ACC112 (cell line): ENCODE measurements at regions not wholly inside any gene's neighbourhood (a gene's known extent, or its start where the extent isn't known, plus 50 kb on each side); places are given as distances from the start of the nearest gene placed in this dataset.

ENCODE experiments used
- H2AFZ ChIP-seq: fragments of 200-600 bp; sonication (generic); one replicate; pipeline ENCODE4 v1.6.0; 2017; ENCODE audit warnings: antibody characterized with exemption, low read length; ENCODE audit not compliant: unreplicated experiment
- H3K27ac ChIP-seq: fragments of 200-600 bp; sonication (generic); 2 replicates; pipeline ENCODE4 v1.5.1; 2014; ENCODE audit warnings: low read depth, mild to moderate bottlenecking, antibody characterized with exemption, low read length, moderate library complexity
- H3K27me3 ChIP-seq: fragments of 200-600 bp; sonication (generic); 2 replicates; pipeline ENCODE4 v1.6.1; 2014; ENCODE audit warnings: mild to moderate bottlenecking, antibody characterized with exemption, low read length, moderate library complexity, mixed read lengths; ENCODE audit not compliant: insufficient read depth
- H3K36me3 ChIP-seq: fragments of 200-600 bp; sonication (generic); 2 replicates; pipeline ENCODE4 v1.6.1; 2016; ENCODE audit warnings: mild to moderate bottlenecking, antibody characterized with exemption, low read length, moderate library complexity, mixed read lengths; ENCODE audit not compliant: insufficient read depth
- H3K4me1 ChIP-seq: fragments of 200-600 bp; sonication (generic); one replicate; pipeline ENCODE4 v1.6.1; 2016; ENCODE audit warnings: low read length, mixed read lengths; ENCODE audit not compliant: insufficient read depth, unreplicated experiment, control insufficient read depth
- H3K4me3 ChIP-seq: fragments of 200-600 bp; sonication (generic); 2 replicates; pipeline ENCODE4 v1.5.1; 2014; ENCODE audit warnings: mild to moderate bottlenecking, low read depth, low read length
- H3K79me2 ChIP-seq: fragments of 200-600 bp; sonication (generic); one replicate; pipeline ENCODE4 v1.6.0; 2016; ENCODE audit warnings: low read length; ENCODE audit not compliant: control insufficient read depth, unreplicated experiment, insufficient read depth

GRCh38 chr22:49091917-49092545 lies 735.6 kb downstream of the BRD1 start:
- Histone ChIP-seq H3K4me1 (no peaks in the 10 kb centered on the region), H2AFZ (no peak overlapping the region), H3K36me3 (no peaks in the 10 kb centered on the region), H3K4me3 (no peak overlapping the region), H3K79me2 (no peaks in the 10 kb centered on the region), H3K27me3 (no peaks in the 10 kb centered on the region), H3K27ac (no peak overlapping the region)

- H3K27me3 ChIP-seq = no peaks in the 10 kb centered on the region
Observed at GRCh38 chr22:49091451-49091850, 736.2 kb downstream of the BRD1 start.

DNA sequence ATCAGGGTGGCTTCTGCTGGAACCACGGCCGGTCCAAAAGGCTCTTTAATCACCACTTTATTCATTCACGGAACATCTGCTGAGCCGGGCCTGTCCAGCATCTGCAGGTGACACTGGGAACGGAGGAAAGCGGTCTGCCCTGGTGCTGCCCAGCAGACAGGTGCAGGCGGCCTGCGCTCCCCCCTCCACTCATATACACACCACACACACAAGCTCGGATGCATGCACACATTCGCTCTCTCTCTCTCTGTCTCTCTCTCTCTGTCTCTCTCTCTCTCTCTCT lies 736.9 kb downstream of the BRD1 start:
- Histone ChIP-seq H3K27me3 (no peaks in the 10 kb centered on the region), H3K4me1 (no peaks in the 10 kb centered on the region), H3K4me3 (no peak overlapping the region), H2AFZ (no peak overlapping the region), H3K27ac (no peak overlapping the region), H3K36me3 (no peaks in the 10 kb centered on the region), H3K79me2 (no peaks in the 10 kb centered on the region)

More at GRCh38 chr22:49091451-49091850, 736.2 kb downstream of the BRD1 start:
- H3K36me3 ChIP-seq = no peaks in the 10 kb centered on the region
- H2AFZ ChIP-seq = no peak overlapping the region
- H3K79me2 ChIP-seq = no peaks in the 10 kb centered on the region
- no peak overlapping the region for H3K27ac ChIP-seq
- H3K4me1 ChIP-seq = no peaks in the 10 kb centered on the region
- no peak overlapping the region for H3K4me3 ChIP-seq

- no peak overlapping the region for H3K4me3 ChIP-seq
- H3K36me3 ChIP-seq = no peaks in the 10 kb centered on the region
- H3K27ac ChIP-seq = no peak overlapping the region
- no peaks in the 10 kb centered on the region for H3K27me3 ChIP-seq
- no peaks in the 10 kb centered on the region for H3K4me1 ChIP-seq
- no peaks in the 10 kb centered on the region for H3K79me2 ChIP-seq
- no peak overlapping the region for H2AFZ ChIP-seq
Observed at GRCh38 chr22:49090061-49090852, 737.4 kb downstream of the BRD1 start.

DNA sequence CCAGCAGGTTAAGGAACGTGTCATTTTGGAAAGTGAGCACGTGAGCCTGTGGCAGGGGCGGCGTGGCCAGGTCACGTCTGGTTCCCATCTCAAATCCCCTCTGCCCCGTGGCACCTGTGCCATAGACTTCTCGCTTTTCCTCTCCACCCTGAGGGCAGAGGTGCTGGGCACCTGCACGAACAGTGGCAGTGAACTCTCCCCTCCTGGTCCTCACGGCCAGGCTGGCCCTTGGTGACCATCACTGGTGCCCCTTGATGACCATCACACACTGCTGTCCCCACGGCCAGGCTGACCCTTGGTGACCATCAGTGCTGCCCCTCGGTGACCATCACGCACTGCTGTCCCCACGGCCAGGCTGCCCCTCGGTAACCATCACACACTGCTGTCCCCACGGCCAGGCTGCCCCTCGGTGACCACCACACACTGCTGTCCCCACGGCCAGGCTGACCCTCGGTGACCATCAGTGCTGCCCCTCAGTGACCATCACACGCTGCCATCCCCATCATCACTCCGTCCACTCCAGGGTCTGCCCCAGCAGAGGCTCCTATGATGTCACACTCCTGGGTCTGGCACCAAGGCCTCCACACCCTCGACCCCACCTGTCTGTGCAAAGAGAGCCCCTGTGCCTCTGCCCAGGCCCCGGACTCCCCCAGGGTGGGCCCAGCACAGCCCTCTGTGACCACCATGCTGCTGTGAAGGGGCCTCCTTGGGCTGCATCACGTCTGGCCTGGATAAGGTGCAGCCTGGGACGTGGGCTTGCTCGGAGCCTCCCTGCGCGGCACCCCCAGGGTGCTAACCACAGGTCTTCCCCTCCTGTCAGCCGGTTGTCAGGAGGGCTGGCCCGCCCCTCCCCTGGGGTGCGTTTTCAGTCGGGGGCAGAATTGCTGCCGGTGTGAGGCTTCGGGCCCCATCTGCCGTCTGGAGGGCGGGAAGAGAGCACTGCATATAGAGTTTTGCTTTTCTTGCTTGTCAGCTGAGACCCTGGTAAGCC lies 738.6 kb downstream of the BRD1 start:
- no peaks in the 10 kb centered on the region for H3K79me2 ChIP-seq
- no peaks in the 10 kb centered on the region for H3K36me3 ChIP-seq

DNA sequence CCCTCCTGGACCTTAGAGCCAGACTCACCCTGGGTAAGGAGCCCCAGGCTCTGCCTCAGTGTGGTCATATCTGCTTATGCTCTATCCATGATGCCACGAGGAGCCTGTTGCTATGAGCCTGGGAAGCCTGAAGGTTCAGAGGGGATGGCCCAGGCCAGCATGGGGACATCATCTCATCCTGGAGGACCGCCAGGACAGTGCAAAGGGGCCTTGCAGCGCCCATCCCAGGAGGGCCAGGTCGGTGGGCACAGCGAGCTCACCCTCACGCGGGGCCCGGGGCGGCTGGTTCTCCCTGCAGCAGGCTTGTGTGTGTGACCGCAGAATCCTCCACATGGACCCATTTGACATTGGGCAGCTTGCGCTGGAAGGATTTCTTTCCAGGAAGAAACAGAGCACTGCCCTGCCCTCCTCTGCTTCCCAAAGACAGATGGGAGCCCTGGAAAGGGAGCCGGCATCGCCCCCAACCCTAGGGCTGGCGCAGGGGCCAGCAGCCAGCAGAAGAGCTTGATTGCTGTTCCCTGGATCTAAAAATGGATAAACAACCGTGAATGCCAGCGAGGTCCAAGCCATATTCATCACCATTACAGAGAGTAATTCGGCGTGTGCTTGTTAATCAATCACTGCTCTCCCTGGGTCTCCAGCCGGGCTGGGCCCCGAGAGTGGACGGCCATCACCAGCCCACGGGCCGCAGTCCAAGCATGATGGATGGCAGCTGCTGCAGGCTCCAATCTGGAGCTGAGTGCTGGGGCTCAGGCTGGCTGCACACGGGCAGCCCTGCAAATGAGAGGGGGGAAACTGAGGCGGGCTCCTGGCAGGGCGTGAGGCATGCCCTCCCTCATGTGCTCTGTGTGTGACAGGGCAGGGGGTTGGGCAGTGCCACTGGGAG lies 739.7 kb downstream of the BRD1 start:
- no peak overlapping the region for H2AFZ ChIP-seq
- no peak overlapping the region for H3K27ac ChIP-seq
- H3K27me3 ChIP-seq = no peaks in the 10 kb centered on the region
- H3K4me3 ChIP-seq = no peak overlapping the region
- H3K36me3 ChIP-seq = no peaks in the 10 kb centered on the region
- H3K79me2 ChIP-seq = no peaks in the 10 kb centered on the region
- no peaks in the 10 kb centered on the region for H3K4me1 ChIP-seq

More for the DNA sequence above, 738.6 kb downstream of the BRD1 start:
- Histone ChIP-seq H2AFZ (no peak overlapping the region), H3K27me3 (no peaks in the 10 kb centered on the region), H3K4me3 (no peak overlapping the region), H3K27ac (no peak overlapping the region), H3K4me1 (no peaks in the 10 kb centered on the region)

DNA sequence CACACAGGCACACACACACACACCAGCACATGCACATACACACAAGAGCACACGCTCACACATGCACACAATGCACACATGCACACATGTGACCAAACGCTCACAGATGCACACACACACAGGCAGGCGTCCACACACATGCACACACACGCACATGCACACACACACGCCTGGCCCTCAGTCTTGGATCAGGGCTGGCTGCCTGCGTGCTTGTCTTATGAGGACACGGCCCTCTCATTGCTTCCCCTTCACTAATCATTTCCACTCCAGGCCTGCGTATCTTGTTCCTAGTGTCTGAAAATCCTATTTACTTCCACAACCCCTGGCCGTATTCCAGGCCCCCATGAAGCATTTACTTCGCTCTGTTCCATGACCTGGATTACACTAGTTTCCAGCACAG lies 740.5 kb downstream of the BRD1 start:
- H3K27me3 ChIP-seq = no peaks in the 10 kb centered on the region
- H3K4me1 ChIP-seq = no peaks in the 10 kb centered on the region
- H2AFZ ChIP-seq = no peak overlapping the region
- H3K79me2 ChIP-seq = no peaks in the 10 kb centered on the region
- H3K27ac ChIP-seq = no peak overlapping the region
- H3K4me3 ChIP-seq = no peak overlapping the region
- no peaks in the 10 kb centered on the region for H3K36me3 ChIP-seq

- no peaks in the 10 kb centered on the region for H3K36me3 ChIP-seq
- no peaks in the 10 kb centered on the region for H3K4me1 ChIP-seq
- no peak overlapping the region for H3K27ac ChIP-seq
- H3K27me3 ChIP-seq = no peaks in the 10 kb centered on the region
- no peak overlapping the region for H2AFZ ChIP-seq
- H3K4me3 ChIP-seq = no peak overlapping the region
- H3K79me2 ChIP-seq = no peaks in the 10 kb centered on the region
Observed at GRCh38 chr22:49086606-49087157, 741.0 kb downstream of the BRD1 start.

DNA sequence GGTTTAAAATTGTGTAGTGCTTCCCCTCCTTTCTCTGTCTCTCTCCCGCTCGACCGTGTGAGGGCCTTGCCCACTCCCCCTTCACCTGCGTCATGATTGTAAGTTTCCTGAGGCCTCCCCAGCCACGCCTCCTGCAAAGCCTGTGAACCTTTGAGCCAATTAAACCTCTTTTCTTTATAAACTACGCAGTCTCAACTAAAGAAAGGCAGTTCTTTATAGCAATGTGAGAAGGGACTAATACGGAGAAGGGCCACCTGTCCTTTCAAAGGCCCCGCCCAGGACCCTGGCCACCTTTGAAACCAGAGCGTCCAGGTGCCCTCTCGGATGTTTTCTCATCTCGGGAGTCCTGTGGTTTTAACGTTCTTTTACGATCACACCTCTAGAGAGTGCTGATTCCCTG lies 741.5 kb downstream of the BRD1 start:
- Histone ChIP-seq H3K27me3 (no peaks in the 10 kb centered on the region), H3K79me2 (no peaks in the 10 kb centered on the region), H3K4me3 (no peak overlapping the region)

DNA sequence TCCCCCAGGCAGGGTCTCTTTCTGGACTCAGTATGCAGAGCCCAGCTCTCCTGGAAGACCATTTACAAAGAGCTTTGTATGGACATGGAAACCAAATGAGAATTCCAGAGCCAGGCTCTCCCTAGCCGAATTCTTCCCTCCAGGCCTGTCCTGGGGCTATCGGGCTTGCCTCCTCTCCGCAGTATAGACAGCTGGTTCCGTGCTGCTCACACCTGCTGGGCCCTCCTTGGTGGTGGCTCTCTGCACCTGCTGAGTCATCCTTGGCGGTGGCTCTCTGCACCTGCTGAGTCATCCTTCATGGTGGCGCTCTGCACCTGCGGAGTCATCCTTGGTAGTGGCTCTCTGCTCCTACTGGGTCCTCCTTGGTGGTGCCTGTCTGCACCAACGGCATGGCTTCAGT lies 743.5 kb downstream of the BRD1 start:
- H3K27me3 ChIP-seq = no peaks in the 10 kb centered on the region
- no peaks in the 10 kb centered on the region for H3K4me1 ChIP-seq
- no peaks in the 10 kb centered on the region for H3K36me3 ChIP-seq
- H3K79me2 ChIP-seq = no peaks in the 10 kb centered on the region
- no peak overlapping the region for H3K27ac ChIP-seq
- H3K4me3 ChIP-seq = no peak overlapping the region
- H2AFZ ChIP-seq = no peak overlapping the region

More for the DNA sequence above, 741.5 kb downstream of the BRD1 start:
- Histone ChIP-seq H2AFZ (no peak overlapping the region), H3K27ac (no peak overlapping the region), H3K36me3 (no peaks in the 10 kb centered on the region), H3K4me1 (no peaks in the 10 kb centered on the region)
